WTC11 (cell line): ENCODE measurements at regions not wholly inside any gene's neighbourhood (a gene's known extent, or its start where the extent isn't known, plus 50 kb on each side); places are given as distances from the start of the nearest gene placed in this dataset.

ENCODE experiments used
- ATAC-seq: fragments of 200-7000 bp; cut with Tn5 transposase; 2 replicates; pipeline ENCODE4 v1.10.0; 2021; ENCODE audit warnings: mild to moderate bottlenecking, moderate library complexity
- CTCF ChIA-PET: fragments of 300-600 bp; sonication (Branson Sonifier 250); formaldehyde crosslinking; loops from one replicate; lab custom pipeline; 2021; ENCODE audit warnings: antibody characterized with exemption; lab: Charles Lee
- POLR2A ChIA-PET: fragments of 350-600 bp; sonication (Branson Sonifier 250); formaldehyde crosslinking; loops from one replicate; lab custom pipeline; 2021; ENCODE audit warnings: antibody characterized with exemption; lab: Charles Lee
- DNase-seq: peaks from one replicate; pipeline ENCODE4 v3.0.0; 2021; ENCODE audit warnings: low spot score
- H3K27ac Mint-ChIP-seq: 2 replicates; pipeline ENCODE4 v1.8.0; 2021; ENCODE audit warnings: mixed read lengths
- H3K27me3 Mint-ChIP-seq: 2 replicates; pipeline ENCODE4 v1.8.0; 2021; ENCODE audit warnings: low read depth, mild to moderate bottlenecking, moderate library complexity, mixed read lengths
- H3K36me3 Mint-ChIP-seq: 2 replicates; pipeline ENCODE4 v1.8.0; 2021; ENCODE audit warnings: mixed read lengths
- H3K4me1 Mint-ChIP-seq: 2 replicates; pipeline ENCODE4 v1.8.0; 2022; ENCODE audit warnings: mixed read lengths
- H3K4me3 Mint-ChIP-seq: 2 replicates; pipeline ENCODE4 v1.8.0; 2021; ENCODE audit warnings: mild to moderate bottlenecking, moderate library complexity, mixed read lengths
- H3K9me3 Mint-ChIP-seq: 2 replicates; pipeline ENCODE4 v1.8.0; 2021; ENCODE audit warnings: mixed read lengths
- AR ChIP-seq: fragments of 250-450 bp; sonication (Bioruptor Pico); IDR thresholded peaks from 2 replicates; pipeline ENCODE4 v1.9.0; 2021; ENCODE audit warnings: mild to moderate bottlenecking
- ARID4B ChIP-seq: sonication (generic); formaldehyde crosslinking; IDR thresholded peaks from 2 replicates; pipeline ENCODE4 v1.8.0; 2023; ENCODE audit warnings: missing genetic modification reagents, mild to moderate bottlenecking, borderline replicate concordance
- ELF4 ChIP-seq: sonication (generic); formaldehyde crosslinking; IDR thresholded peaks from 2 replicates; pipeline ENCODE4 v1.8.1; 2022; ENCODE audit warnings: low read depth, mild to moderate bottlenecking, moderate library complexity, missing genetic modification reagents
- FOXP4 ChIP-seq: sonication (generic); formaldehyde crosslinking; IDR thresholded peaks from 2 replicates; pipeline ENCODE4 v1.8.0; 2022; ENCODE audit warnings: mild to moderate bottlenecking, missing genetic modification reagents
- HMGA2 ChIP-seq: fragments of 250-450 bp; sonication (Bioruptor Pico); IDR thresholded peaks from 2 replicates; pipeline ENCODE4 v1.4.0; 2021; ENCODE audit warnings: mild to moderate bottlenecking, moderate library complexity
- IRF2 ChIP-seq: sonication (generic); formaldehyde crosslinking; IDR thresholded peaks from 2 replicates; pipeline ENCODE4 v1.8.0; 2022; ENCODE audit warnings: low read depth, missing genetic modification reagents, borderline replicate concordance
- JUN ChIP-seq: sonication (generic); formaldehyde crosslinking; IDR thresholded peaks from 2 replicates; pipeline ENCODE4 v1.8.0; 2023; ENCODE audit warnings: mild to moderate bottlenecking, missing genetic modification reagents
- OVOL2 ChIP-seq: fragments of 250-450 bp; sonication (Bioruptor Pico); IDR thresholded peaks from 2 replicates; pipeline ENCODE4 v1.9.0; 2021; ENCODE audit warnings: mild to moderate bottlenecking, borderline replicate concordance
- PRDM15 ChIP-seq: sonication (generic); formaldehyde crosslinking; IDR thresholded peaks from 2 replicates; pipeline ENCODE4 v1.8.0; 2022; ENCODE audit warnings: missing genetic modification reagents
- PRRX2 ChIP-seq: fragments of 250-450 bp; sonication (Bioruptor Pico); IDR thresholded peaks from 2 replicates; pipeline ENCODE4 v1.8.0; 2021; ENCODE audit warnings: mild to moderate bottlenecking
- RELA ChIP-seq: sonication (generic); formaldehyde crosslinking; IDR thresholded peaks from 2 replicates; pipeline ENCODE4 v1.8.1; 2022; ENCODE audit warnings: missing genetic modification reagents, mild to moderate bottlenecking, borderline replicate concordance
- TCF7 ChIP-seq: sonication (generic); formaldehyde crosslinking; IDR thresholded peaks from 2 replicates; pipeline ENCODE4 v1.8.0; 2022; ENCODE audit warnings: mild to moderate bottlenecking, low read depth, missing genetic modification reagents, moderate library complexity
- ZNF396 ChIP-seq: fragments of 250-450 bp; sonication (Bioruptor Pico); IDR thresholded peaks from 2 replicates; pipeline ENCODE4 v1.8.0; 2021; ENCODE audit warnings: mild to moderate bottlenecking, moderate library complexity, borderline replicate concordance
- ZNF416 ChIP-seq: fragments of 250-450 bp; sonication (Bioruptor Pico); IDR thresholded peaks from 2 replicates; pipeline ENCODE4 v1.9.0; 2021; ENCODE audit warnings: mild to moderate bottlenecking, inconsistent platforms
- ZNF532 ChIP-seq: fragments of 250-450 bp; sonication (Bioruptor Pico); IDR thresholded peaks from 2 replicates; pipeline ENCODE4 v1.9.0; 2021; ENCODE audit warnings: mild to moderate bottlenecking, borderline replicate concordance

GRCh38 chrX:69021141-69021960 lies 143.9 kb downstream of the PJA1 start:
- H3K27ac Mint-ChIP-seq = no peak overlapping the region
- no peak overlapping the region for H3K4me3 Mint-ChIP-seq
- ChIA-PET CTCF (interaction anchor here (1.3 to 4.3 kb wide), 4 partner anchors 9 to 201 kb away, joined by 3 to 11 read pairs (median 4); partner anchors contain the start of gene EFNB1), POLR2A (no interaction called here)
- no peaks in the 10 kb centered on the region for H3K9me3 Mint-ChIP-seq
- no peaks in the 10 kb centered on the region for H3K27me3 Mint-ChIP-seq
- H3K4me1 Mint-ChIP-seq = peaks cover 4% of the 10 kb centered on the region; the same call in 1 of the 2 replicates
- TF ChIP-seq FOXP4 (CRISPR knock-in tag) (no peak), OVOL2 (no peak), PRRX2 (CRISPR knock-in tag) (no peak), ZNF416 (no peak), TCF7 (CRISPR knock-in tag) (no peak), RELA (CRISPR knock-in tag) (no peak), ZNF396 (CRISPR knock-in tag) (no peak), ELF4 (CRISPR knock-in tag) (no peak), HMGA2 (no peak), ZNF532 (CRISPR knock-in tag) (no peak), PRDM15 (no peak), IRF2 (CRISPR knock-in tag) (no peak), ARID4B (CRISPR knock-in tag) (no peak), AR (CRISPR knock-in tag) (no peak), JUN (no peak)
- DNase-seq (no peak), ATAC-seq (no peak; the same call in 1 of the 2 replicates)
- no peaks in the 10 kb centered on the region for H3K36me3 Mint-ChIP-seq
